ENCODE measurements at regions not wholly inside any gene's neighbourhood (a gene's known extent, or its start where the extent isn't known, plus 50 kb on each side); places are given as distances from the start of the nearest gene placed in this dataset.
"Not testable (repeated sequence)": the region's sequence is repeated elsewhere in the genome, so short reads cannot be mapped to it uniquely, and the experiment has no call there.

DNA sequence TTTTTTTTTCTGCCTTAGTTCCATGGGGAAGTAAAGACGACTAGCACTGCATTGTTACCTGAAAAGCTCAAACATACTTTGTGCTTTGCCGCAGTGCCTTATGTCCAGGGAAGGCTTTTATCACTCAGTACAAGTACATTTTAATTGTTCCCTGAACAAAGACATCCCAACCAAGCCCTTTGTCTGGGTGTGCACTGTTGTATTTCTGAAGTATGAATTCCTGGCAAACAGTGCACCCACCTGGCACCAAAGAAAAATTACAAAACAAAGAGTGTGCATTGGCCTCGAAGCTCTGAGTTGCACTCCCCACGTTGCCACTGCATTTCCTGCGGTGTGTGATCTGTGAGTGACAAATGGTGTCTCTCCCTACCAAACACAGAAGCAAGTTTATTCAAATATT lies 858.5 kb upstream of the PIK3C3 start:
- H3K36me3 ChIP-seq (replicated peaks; ENCODE audit: control insufficient read depth, insufficient read depth, low read length), result no peaks in the 10 kb centered on the region
- no peaks in the 10 kb centered on the region for H3K27me3 ChIP-seq (ENCODE audit: control insufficient read depth, insufficient read depth, low read length)
- H3K4me3 ChIP-seq (ENCODE audit: insufficient read depth, low read depth, low read length), result no peak overlapping the region
- no peak for DNase-seq

DNA sequence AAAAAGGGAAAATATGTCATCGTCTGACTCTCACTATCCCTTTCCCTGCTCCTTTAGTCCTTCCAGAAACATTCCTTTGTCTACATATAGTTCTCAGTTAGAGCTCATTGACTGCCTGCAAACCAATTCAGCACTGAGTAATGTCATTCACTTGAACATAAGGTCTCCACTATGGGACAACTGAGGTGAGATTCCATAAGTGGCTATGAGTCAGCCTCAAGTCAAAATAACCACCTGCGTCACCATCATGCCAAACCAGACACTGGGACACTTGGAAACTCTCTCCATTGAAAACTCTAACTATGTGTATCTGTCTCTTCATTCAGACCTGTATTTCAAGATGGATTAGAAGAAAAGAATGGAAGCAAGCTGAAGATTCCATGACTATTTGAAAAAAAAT lies 878.0 kb upstream of the PIK3C3 start:
- no peaks in the 10 kb centered on the region for H3K36me3 ChIP-seq (replicated peaks; ENCODE audit: control insufficient read depth, insufficient read depth, low read length)
- no peak for DNase-seq
- no peaks in the 10 kb centered on the region for H3K27me3 ChIP-seq (ENCODE audit: control insufficient read depth, insufficient read depth, low read length)
- no peak overlapping the region for H3K4me3 ChIP-seq (ENCODE audit: insufficient read depth, low read depth, low read length)

DNA sequence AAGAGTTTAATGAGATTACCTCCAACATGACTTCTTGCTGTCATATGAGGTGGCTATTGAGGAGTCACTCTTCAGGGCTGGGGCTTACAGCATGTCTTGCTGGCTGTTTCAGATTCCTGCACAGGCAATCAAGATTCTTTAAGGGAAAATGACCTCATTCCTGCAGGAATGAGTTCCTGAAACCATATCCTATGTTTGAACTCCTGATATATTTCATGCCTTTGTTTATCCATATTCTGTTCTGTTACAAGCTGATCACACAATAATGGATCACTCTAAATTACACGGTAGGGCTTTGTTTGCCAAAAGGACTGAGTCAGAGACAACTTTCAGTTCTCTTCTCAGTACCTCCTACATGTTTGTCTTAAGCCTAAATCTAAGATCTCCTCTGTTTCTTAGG lies 879.8 kb upstream of the PIK3C3 start:
- H3K27me3 ChIP-seq (ENCODE audit: control insufficient read depth, insufficient read depth, low read length), result no peaks in the 10 kb centered on the region
- H3K36me3 ChIP-seq (replicated peaks; ENCODE audit: control insufficient read depth, insufficient read depth, low read length), result no peaks in the 10 kb centered on the region
- no peak for DNase-seq
- no peak overlapping the region for H3K4me3 ChIP-seq (ENCODE audit: insufficient read depth, low read depth, low read length)

DNA sequence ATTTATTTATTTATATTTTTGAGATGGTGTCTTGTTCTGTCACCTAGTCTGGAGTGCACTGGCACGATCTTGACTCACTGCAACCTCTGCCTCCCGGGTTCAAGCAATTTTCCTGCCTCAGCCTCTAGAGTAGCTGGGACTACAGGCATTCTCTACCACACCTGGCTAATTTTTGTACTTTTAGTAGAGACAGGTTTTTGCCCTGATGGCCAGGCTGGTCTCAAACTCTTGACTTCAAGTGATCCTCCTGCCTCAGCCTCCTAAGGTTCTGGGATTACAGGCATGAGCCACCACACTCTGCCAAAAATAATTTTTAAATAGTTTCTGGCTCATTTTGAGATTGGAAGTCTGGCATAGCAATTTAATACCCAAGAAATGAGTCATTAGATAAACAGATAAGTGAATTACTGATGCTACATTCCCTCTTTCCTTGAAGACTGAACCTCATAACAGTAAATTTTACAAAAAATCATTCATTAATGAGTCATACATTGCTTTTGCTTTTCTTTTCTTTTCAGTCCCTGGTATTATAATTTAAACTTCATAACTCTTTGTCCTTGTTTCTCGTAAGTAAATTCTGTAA lies 881.6 kb upstream of the PIK3C3 start:
- Histone ChIP-seq H3K27me3 (ENCODE audit: control insufficient read depth, insufficient read depth, low read length) (no peaks in the 10 kb centered on the region), H3K4me3 (ENCODE audit: insufficient read depth, low read depth, low read length) (no peak overlapping the region), H3K36me3 (replicated peaks; ENCODE audit: control insufficient read depth, insufficient read depth, low read length) (no peaks in the 10 kb centered on the region)
- no peak for DNase-seq

DNA sequence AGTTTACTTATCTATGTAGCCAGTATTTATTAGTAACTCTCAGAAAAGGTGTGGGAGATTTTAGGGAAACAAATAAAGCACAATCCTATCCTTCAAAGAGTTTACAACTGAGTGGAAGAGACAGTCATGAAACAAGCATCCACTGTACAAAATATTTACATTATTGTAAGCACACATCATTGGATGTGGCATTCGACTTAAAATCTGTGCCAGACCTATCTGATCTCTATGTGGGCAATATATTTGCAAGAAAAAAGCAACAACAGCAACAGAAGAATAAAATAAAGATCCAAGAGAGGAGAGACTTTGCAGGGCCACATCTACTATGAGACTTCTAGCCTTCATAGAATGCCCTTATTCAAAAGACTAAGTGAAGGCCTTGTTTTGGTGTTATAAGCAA lies 882.1 kb upstream of the PIK3C3 start:
- no peak for DNase-seq

DNA sequence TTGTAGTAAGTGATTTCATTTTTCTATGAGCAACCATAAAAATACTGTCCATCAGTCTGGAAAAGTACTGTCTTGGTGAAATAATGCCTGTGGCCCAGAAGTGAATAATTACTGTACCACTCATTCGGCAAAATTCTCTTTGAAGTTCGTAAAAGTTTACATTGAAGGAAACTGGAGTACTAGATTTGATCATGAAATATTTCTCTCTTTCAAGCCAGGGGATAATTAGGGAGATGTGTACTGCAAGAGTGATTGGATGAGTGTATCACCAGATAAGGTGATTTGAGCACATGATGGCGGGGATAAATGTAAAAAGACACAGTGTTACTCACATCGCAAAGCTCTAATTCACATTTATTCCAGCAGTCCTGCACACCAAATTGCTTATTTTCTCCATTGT lies 883.2 kb upstream of the PIK3C3 start:
- DNase-seq, result no peak
- H3K4me3 ChIP-seq (ENCODE audit: insufficient read depth, low read depth, low read length), result no peak overlapping the region
- H3K36me3 ChIP-seq (replicated peaks; ENCODE audit: control insufficient read depth, insufficient read depth, low read length), result no peaks in the 10 kb centered on the region

More for the DNA sequence above, 882.1 kb upstream of the PIK3C3 start:
- H3K36me3 ChIP-seq (replicated peaks; ENCODE audit: control insufficient read depth, insufficient read depth, low read length), result no peaks in the 10 kb centered on the region
- H3K27me3 ChIP-seq (ENCODE audit: control insufficient read depth, insufficient read depth, low read length), result no peaks in the 10 kb centered on the region
- no peak overlapping the region for H3K4me3 ChIP-seq (ENCODE audit: insufficient read depth, low read depth, low read length)

DNA sequence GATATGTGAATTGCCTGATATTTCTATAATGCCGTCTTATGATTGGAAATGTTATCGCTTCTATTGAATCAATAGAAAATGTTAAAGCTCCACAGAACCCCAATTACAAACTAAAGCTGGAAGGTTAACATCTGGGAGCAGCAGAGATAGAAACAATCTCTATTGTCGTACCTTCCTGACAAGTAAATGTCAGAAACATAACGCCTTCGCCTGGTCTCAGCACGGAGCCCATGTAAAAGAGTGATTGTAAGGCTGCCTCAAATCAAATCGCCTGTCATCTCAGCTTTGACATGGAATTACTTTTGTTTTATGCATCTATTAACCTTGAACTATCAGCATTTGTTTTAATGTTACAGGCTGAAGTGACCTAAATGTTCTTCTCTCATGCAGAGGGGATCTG lies 885.9 kb upstream of the PIK3C3 start:
- DNase-seq, result no peak
- H3K36me3 ChIP-seq (replicated peaks; ENCODE audit: control insufficient read depth, insufficient read depth, low read length), result no peaks in the 10 kb centered on the region
- no peaks in the 10 kb centered on the region for H3K27me3 ChIP-seq (ENCODE audit: control insufficient read depth, insufficient read depth, low read length)
- H3K4me3 ChIP-seq (ENCODE audit: insufficient read depth, low read depth, low read length), result no peak overlapping the region

More for the DNA sequence above, 883.2 kb upstream of the PIK3C3 start:
- H3K27me3 ChIP-seq (ENCODE audit: control insufficient read depth, insufficient read depth, low read length), result no peaks in the 10 kb centered on the region

DNA sequence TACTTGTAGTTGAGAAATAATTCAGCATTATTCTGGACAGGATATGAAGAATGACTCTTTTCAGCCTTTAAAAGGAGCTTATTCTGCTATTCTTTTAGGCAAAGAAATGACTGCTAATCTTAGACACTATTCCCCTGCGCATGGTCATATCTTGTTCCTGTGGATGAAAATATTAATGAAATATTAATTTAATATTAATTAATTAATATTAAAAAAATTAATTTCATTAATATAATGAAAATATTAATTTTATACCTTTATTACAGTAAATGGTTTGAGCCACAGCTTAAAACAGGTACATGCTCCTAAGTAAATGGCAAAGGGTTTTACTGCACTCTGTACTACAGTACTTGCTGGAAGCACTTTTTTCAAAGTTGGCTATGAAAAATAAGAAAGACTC lies 890.1 kb upstream of the PIK3C3 start:
- no peak for DNase-seq
- H3K27me3 ChIP-seq (ENCODE audit: control insufficient read depth, insufficient read depth, low read length), result no peaks in the 10 kb centered on the region
- H3K36me3 ChIP-seq (replicated peaks; ENCODE audit: control insufficient read depth, insufficient read depth, low read length), result no peaks in the 10 kb centered on the region
- H3K4me3 ChIP-seq (ENCODE audit: insufficient read depth, low read depth, low read length), result no peak overlapping the region

DNA sequence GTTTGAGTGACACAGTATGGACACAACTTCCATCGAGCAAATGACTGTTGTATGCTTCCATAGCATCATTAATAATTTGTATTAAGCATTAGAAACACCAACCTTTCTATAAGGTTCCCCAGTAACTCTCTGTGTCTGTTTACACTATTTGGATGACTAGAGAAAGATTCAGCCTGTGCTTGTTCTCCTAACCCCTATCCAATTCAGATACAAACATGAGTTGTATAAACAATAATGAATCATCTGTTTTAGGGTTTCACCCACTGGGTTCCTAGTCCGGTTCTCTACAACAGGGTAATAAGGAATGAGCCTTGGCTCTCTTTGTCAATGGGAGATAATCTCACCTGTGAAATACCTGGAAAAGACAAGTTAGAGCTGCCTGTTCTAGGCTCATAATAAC lies 894.1 kb upstream of the PIK3C3 start:
- Histone ChIP-seq H3K27me3 (ENCODE audit: control insufficient read depth, insufficient read depth, low read length) (no peaks in the 10 kb centered on the region), H3K4me3 (ENCODE audit: insufficient read depth, low read depth, low read length) (no peak overlapping the region), H3K36me3 (replicated peaks; ENCODE audit: control insufficient read depth, insufficient read depth, low read length) (no peaks in the 10 kb centered on the region)
- DNase-seq, result no peak

DNA sequence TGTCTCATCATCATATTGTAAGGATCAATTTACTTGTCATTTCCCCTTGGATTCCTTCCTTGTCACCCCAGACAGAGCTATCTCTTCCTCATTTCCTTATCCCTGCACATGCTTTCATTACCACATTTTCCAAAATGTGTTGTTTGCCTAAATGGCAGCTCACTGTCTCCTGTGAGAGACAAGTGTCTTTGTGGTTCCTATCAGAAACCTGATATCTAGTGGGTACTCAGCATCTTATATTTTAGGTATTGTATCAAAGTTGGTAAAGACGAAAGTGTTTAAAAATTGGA lies 896.0 kb upstream of the PIK3C3 start:
- no peaks in the 10 kb centered on the region for H3K36me3 ChIP-seq (replicated peaks; ENCODE audit: control insufficient read depth, insufficient read depth, low read length)
- no peak overlapping the region for H3K4me3 ChIP-seq (ENCODE audit: insufficient read depth, low read depth, low read length)
- H3K27me3 ChIP-seq (ENCODE audit: control insufficient read depth, insufficient read depth, low read length), result no peaks in the 10 kb centered on the region
- no peak for DNase-seq

DNA sequence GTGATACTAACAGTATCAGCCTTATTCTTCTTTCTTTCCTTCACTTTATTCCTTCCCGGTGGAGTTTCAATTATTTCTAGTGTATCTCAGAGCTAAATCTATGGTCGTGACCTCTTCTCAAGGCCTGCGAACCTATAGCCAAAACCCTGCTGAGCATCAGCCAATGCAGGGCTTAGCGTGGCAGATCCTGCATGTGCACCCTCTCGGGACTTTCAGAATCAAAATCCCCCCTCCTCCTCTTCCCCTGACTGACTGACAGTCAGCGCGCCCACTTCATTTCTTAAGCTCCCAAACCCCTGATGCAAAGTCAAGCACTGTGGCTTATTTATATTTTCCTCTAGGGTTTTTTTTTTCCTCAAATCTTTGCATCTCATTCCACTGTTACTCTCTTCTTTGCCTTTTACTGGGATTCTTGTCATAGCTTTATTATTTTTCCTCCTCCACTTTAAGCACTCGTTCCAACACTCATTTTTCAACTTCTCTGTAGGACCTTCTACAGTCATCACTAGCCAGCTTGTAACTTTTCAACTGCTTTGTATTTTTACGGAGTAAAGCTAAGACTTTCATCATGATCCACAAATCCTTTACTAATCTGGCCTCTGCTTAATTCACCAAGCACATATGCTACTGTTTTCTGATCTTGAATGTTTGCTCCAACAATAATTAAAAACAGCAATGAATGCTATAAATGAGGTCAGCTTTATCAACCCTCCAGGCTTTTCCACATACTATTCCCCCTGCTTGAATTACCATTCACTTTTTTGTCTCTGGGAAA lies 896.5 kb upstream of the PIK3C3 start:
- Histone ChIP-seq H3K36me3 (replicated peaks; ENCODE audit: control insufficient read depth, insufficient read depth, low read length) (no peaks in the 10 kb centered on the region), H3K27me3 (ENCODE audit: control insufficient read depth, insufficient read depth, low read length) (no peaks in the 10 kb centered on the region), H3K4me3 (ENCODE audit: insufficient read depth, low read depth, low read length) (no peak overlapping the region)
- DNase-seq, result no peak

DNA sequence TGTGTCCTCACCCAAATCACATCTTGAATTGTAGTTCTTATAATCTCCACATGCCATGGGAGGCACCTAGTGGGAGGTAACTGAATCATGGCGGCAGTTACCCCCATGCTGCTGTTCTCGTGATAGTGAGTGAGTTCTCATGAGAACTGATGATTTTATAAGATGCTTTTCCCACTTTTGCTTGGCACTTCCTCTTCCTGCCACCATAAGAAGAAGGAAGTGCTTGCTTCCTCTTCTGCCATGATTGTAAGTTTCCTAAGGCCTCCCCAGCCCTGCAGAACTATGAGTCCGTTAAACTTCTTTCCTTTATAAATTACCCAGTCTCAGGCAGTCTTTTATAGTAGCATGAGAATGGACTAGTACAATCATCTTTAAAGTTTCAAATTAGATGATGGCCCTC lies 902.4 kb upstream of the PIK3C3 start:
- DNase-seq, result no peak
- Histone ChIP-seq H3K27me3 (ENCODE audit: control insufficient read depth, insufficient read depth, low read length) (no peaks in the 10 kb centered on the region), H3K4me3 (ENCODE audit: insufficient read depth, low read depth, low read length) (no peak overlapping the region), H3K36me3 (replicated peaks; ENCODE audit: control insufficient read depth, insufficient read depth, low read length) (no peaks in the 10 kb centered on the region)

DNA sequence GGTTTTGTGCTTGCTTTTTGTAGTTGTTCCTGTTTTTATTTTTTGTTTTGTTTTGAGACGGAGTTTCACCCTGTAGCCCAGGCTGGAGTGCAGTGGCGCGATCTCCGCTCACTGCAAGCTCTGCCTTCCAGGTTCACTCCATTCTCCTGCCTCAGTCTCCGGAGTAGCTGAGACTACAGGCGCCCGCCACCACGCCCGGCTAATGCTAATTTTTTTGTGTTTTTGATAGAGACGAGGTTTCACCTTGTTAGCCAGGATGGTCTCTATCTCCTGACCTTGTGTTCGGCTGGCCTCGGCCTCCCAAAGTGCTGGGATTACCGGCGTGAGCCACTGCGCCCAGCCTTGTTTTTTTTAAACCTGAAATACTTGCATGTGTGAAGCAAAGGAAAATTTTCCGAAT lies 908.8 kb upstream of the PIK3C3 start:
- not testable (repeated sequence) for DNase-seq; H3K27me3 ChIP-seq (ENCODE audit: control insufficient read depth, insufficient read depth, low read length); H3K4me3 ChIP-seq (ENCODE audit: insufficient read depth, low read depth, low read length); H3K36me3 ChIP-seq (replicated peaks; ENCODE audit: control insufficient read depth, insufficient read depth, low read length)

DNA sequence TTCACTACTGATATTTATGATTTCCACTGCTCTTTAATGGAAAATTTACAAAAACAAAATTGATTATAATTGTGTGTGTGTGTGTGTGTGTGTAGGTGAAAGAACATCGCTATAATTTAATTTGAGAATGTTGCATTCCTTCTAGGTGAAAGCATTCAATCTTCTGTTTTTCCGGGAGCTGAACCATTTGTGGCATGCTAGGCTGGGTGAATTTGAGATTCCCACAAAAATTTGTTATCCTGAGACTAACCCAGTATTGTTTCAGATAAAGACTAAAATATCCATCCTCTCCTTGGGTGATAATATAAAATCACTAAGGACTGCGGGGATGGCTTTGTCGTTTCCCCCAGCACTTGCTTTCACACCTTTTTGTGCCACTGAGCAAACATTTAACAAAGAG lies 911.2 kb upstream of the PIK3C3 start:
- Histone ChIP-seq H3K27me3 (ENCODE audit: control insufficient read depth, insufficient read depth, low read length) (no peaks in the 10 kb centered on the region), H3K4me3 (ENCODE audit: insufficient read depth, low read depth, low read length) (no peak overlapping the region), H3K36me3 (replicated peaks; ENCODE audit: control insufficient read depth, insufficient read depth, low read length) (no peaks in the 10 kb centered on the region)
- no peak for DNase-seq

DNA sequence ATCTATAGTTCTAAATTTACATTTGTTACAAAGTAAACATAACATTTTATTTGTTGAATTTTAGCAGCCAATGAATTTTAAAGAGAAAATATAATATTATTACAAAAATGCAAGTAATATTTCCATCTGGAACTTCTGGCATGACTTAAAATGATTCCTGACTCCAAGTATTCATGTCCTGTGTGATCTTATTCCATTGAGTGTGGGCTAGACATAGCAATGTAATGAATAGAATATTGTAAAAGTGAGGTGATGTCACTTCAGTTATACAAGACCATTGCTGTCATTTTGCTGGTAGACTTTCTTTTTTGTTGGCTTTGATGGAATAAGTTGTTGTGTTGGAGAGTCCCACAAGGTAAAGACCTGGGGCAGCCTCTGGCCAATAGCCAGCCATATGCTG lies 912.2 kb upstream of the PIK3C3 start:
- Histone ChIP-seq H3K27me3 (ENCODE audit: control insufficient read depth, insufficient read depth, low read length) (no peaks in the 10 kb centered on the region), H3K36me3 (replicated peaks; ENCODE audit: control insufficient read depth, insufficient read depth, low read length) (no peaks in the 10 kb centered on the region), H3K4me3 (ENCODE audit: insufficient read depth, low read depth, low read length) (no peak overlapping the region)
- no peak for DNase-seq

DNA sequence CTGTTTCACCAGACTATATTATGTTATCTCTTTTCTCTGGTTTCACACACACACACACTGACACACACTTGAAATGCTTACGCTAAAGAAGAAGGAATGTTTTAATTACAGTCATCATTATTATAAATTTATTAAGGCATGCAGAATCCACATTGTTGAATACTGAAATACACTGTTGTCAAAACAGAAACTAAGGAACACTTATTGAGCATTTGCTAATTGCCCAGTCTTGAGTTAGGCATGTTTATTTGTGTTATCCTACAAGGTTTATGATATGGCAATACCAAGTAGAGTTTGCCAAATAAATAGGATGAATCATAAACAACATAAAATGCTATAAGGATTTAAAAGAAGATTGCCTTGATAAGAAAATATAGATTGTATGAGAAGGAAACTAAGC lies 917.0 kb upstream of the PIK3C3 start:
- H3K4me3 ChIP-seq (ENCODE audit: insufficient read depth, low read depth, low read length), result no peak overlapping the region
- H3K36me3 ChIP-seq (replicated peaks; ENCODE audit: control insufficient read depth, insufficient read depth, low read length), result no peaks in the 10 kb centered on the region
- no peaks in the 10 kb centered on the region for H3K27me3 ChIP-seq (ENCODE audit: control insufficient read depth, insufficient read depth, low read length)
- DNase-seq, result no peak
